ENCODE measurements at regions not wholly inside any gene's neighbourhood (a gene's known extent, or its start where the extent isn't known, plus 50 kb on each side); places are given as distances from the start of the nearest gene placed in this dataset.

DNA sequence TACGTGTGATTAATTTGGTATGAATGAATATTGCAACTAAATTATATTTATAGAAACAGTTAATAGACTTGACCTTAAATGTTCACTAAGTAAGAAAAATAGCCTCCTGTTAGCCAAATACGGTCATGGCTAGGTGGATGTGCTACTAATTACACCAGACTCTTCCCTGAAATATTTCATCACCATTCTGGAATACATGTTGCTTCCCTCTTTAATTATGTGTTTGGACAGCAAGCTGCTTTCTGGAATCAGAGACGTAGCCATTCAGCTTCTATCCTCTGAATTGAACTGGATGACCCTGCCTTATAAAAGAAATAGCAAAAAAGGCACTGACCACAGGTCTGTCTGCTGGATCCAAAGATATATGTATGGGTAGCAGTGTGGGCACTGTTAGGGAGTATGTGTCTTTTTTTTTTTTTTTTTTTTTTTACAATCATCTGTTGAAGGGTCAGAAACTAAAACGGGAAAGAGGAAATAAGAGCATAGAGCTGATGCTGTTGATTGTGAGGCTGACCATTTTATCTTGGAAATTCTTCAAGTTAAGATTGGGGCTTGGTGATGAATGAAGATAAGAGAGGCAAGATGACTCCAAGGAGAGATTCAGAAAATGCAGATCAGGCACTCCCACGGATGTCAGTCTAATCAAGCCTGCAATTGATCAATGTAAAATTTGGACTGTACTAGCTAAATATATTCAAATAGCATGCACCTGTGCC, 283.2 kb upstream of the HSF2 start:
- intact Hi-C loops (cut with DNase I), result no loop called here
- Histone ChIP-seq H3K4me3 (no peak overlapping the region), H3K4me1 (no peaks in the 10 kb centered on the region), H3K27me3 (no peaks in the 10 kb centered on the region), H3K27ac (no peak overlapping the region), H3K9me3 (no peaks in the 10 kb centered on the region), H3K36me3 (no peaks in the 10 kb centered on the region)
- no peak for TF ChIP-seq CTCF (IDR thresholded peaks at IDR 0.05)
- DNase-seq (ENCODE audit: low spot score in 2 of 2), result no peak

DNA sequence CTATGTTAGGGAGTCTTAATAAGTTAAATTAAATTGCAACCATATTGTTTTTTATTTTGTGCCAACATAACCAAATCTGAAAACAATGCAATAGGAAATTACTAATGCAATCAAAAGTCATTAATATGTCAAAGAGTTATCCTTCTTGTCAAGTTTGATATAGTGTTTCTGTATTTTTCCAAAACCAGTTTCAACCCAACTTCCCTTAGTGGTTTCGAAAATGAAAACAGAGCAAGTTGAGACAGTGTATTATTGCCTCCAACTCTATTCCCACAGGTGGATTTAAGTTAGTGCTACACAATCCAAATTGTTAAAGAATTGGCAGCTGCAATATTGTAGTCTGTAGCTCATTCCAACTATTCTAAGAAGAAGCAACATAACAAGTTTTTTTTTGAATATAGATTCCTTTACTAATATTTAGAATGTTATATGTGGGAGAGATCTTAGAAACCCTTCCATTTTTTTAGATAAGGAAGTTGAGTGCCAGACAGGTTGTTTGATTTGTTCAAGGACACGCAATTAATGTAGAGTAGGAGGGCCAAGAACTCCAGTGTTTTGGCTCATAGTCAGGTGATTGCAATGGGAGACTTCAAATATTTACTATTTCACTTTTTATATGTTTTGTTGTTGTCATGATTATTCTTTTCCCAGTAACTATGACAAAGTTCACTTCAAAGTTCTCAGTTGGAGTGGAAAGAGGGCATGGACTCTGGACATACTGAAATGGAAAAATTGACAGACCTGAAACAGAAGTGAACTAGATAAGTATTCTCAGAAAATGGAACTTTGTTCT, 282.4 kb upstream of the HSF2 start:
- Histone ChIP-seq H3K4me1 (no peaks in the 10 kb centered on the region), H3K36me3 (no peaks in the 10 kb centered on the region), H3K9me3 (no peaks in the 10 kb centered on the region), H3K27me3 (no peaks in the 10 kb centered on the region), H3K27ac (no peak overlapping the region), H3K4me3 (no peak overlapping the region)
- no peak for DNase-seq (ENCODE audit: low spot score in 2 of 2)
- no peak for TF ChIP-seq CTCF (IDR thresholded peaks at IDR 0.05)
- intact Hi-C loops (cut with DNase I), result no loop called here

- no peak overlapping the region for H3K4me3 ChIP-seq
- intact Hi-C loops (cut with DNase I), result no loop called here
- H3K27me3 ChIP-seq, result no peaks in the 10 kb centered on the region
- H3K4me1 ChIP-seq, result peaks cover 0 to 7% of the 10 kb centered on the region in 2 donors
- TF ChIP-seq CTCF (IDR thresholded peaks at IDR 0.05), result no peak
- H3K36me3 ChIP-seq, result no peaks in the 10 kb centered on the region
- H3K27ac ChIP-seq, result no peak overlapping the region
- no peaks in the 10 kb centered on the region for H3K9me3 ChIP-seq
- DNase-seq (ENCODE audit: low spot score in 2 of 2), result no peak
Measured at GRCh38 chr6:122118945-122119506, 280.4 kb upstream of the HSF2 start.

DNA sequence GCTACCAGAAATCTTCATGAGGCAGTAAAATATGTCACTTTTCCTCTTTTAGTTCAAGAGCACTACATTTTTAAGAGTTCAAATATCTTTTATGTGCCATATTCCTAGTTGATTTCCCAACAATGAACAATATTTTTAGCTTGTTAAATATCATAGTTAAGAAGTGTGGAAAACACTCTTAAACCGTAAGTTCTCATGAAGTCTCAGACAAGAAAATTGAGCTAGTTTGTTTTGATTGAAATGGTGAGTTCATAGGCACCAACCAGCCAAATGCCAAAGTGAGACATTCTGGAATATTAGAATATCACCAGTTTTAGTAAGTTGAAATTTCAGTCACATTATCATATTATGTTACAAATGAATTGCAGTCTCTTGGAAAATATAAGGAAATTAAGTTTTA, 277.2 kb upstream of the HSF2 start:
- H3K4me1 ChIP-seq, result peaks cover 0 to 7% of the 10 kb centered on the region in 2 donors
- no peak for DNase-seq (ENCODE audit: low spot score in 2 of 2)
- H3K27ac ChIP-seq, result no peak overlapping the region
- intact Hi-C loops (cut with DNase I), result loop anchor here (5.0 kb wide), 1 partner anchor 565 kb away; no protein-coding TSS in a partner anchor
- no peak for TF ChIP-seq CTCF (IDR thresholded peaks at IDR 0.05)
- no peak overlapping the region for H3K4me3 ChIP-seq
- no peaks in the 10 kb centered on the region for H3K36me3 ChIP-seq
- H3K27me3 ChIP-seq, result no peaks in the 10 kb centered on the region
- no peaks in the 10 kb centered on the region for H3K9me3 ChIP-seq

GRCh38 chr6:122122686-122123085, 276.8 kb upstream of the HSF2 start:
- intact Hi-C loops (cut with DNase I), result loop anchor here (5.0 kb wide), 1 partner anchor 565 kb away; no protein-coding TSS in a partner anchor
- Histone ChIP-seq H3K36me3 (no peaks in the 10 kb centered on the region), H3K4me1 (peaks cover 0 to 7% of the 10 kb centered on the region in 2 donors), H3K9me3 (no peaks in the 10 kb centered on the region), H3K4me3 (no peak overlapping the region), H3K27me3 (no peaks in the 10 kb centered on the region), H3K27ac (no peak overlapping the region)
- no peak for DNase-seq (ENCODE audit: low spot score in 2 of 2)
- TF ChIP-seq CTCF (IDR thresholded peaks at IDR 0.05), result no peak

Measured in ascending aorta (tissue), 2 donors.